H1 (cell line): ENCODE measurements at regions not wholly inside any gene's neighbourhood (a gene's known extent, or its start where the extent isn't known, plus 50 kb on each side); places are given as distances from the start of the nearest gene placed in this dataset.

Experiments used
- BACH1 ChIP-seq: IDR thresholded peaks from 2 replicates; pipeline ENCODE4 v1.6.1; 2012; ENCODE audit warnings: low read length, improper control_type of control experiment
- EZH2 ChIP-seq: fragments of 200-600 bp; sonication (generic); IDR thresholded peaks from 2 replicates; pipeline ENCODE4 v1.7.1; 2012; ENCODE audit warnings: low read depth, mild to moderate bottlenecking, moderate library complexity, low read length, inconsistent platforms; ENCODE audit not compliant: severe bottlenecking
- HDAC2 ChIP-seq, 2 experiments: fragments of 300-600 bp in 1 of 2; sonication (generic) in 1 of 2; IDR thresholded peaks; 2 replicates each; pipeline ENCODE4 v1.6.1; 2011 to 2012; ENCODE audit warnings: low read depth in 2 of 2, low read length in 2 of 2, mild to moderate bottlenecking in 2 of 2, moderate library complexity in 2 of 2, borderline replicate concordance in 1 of 2, inconsistent platforms in 1 of 2
- POLR2A ChIP-seq, 2 experiments: IDR thresholded peaks; 1 replicate in 1 of 2; 2 replicates in 1 of 2; pipeline ENCODE4 v1.6.1; 2011; ENCODE audit warnings: low read depth in 2 of 2, low read length in 2 of 2, mild to moderate bottlenecking in 2 of 2; ENCODE audit errors: control extremely low read depth in 1 of 2
- SP4 ChIP-seq: IDR thresholded peaks from 2 replicates; pipeline ENCODE4 v1.6.1; 2012; ENCODE audit warnings: low read length, inconsistent platforms
- ZNF274 ChIP-seq: IDR thresholded peaks from 2 replicates; pipeline ENCODE4 v1.7.0; 2012; ENCODE audit warnings: low read length, borderline replicate concordance; ENCODE audit errors: extremely low read depth
- TF ChIP-seq, protein P1 (sequence below), 3 experiments: IDR thresholded peaks; 1 replicate in 2 of 3; 2 replicates in 1 of 3; pipeline versions ENCODE4 v1.5.1 to v1.6.1; 2011; ENCODE audit warnings: low read length in 3 of 3, mild to moderate bottlenecking in 3 of 3, inconsistent platforms in 2 of 3, low read depth in 1 of 3, moderate library complexity in 1 of 3; ENCODE audit not compliant: insufficient read depth in 1 of 3; ENCODE audit errors: control extremely low read depth in 1 of 3

DNA sequence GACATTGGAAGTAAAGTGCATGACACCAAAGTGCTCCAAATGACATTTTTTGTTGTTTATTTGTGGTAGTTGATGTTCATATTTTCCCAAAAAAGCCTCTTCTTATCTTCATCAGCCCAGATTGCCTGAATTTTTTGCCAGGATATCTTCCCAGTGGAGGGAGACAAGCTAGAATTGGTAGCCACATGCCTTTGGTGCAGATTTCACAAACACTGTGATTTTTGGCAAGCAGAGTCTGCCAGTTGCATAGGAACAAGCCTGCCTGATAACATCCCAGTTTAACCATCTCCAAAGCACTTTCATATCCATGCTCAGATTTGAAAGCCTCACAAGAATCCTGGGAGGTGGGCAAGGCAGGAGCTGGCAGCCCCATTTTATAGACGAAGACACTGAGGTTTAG is 102.3 kb upstream of the SYT13 start:
- TF ChIP-seq, protein P1, sequence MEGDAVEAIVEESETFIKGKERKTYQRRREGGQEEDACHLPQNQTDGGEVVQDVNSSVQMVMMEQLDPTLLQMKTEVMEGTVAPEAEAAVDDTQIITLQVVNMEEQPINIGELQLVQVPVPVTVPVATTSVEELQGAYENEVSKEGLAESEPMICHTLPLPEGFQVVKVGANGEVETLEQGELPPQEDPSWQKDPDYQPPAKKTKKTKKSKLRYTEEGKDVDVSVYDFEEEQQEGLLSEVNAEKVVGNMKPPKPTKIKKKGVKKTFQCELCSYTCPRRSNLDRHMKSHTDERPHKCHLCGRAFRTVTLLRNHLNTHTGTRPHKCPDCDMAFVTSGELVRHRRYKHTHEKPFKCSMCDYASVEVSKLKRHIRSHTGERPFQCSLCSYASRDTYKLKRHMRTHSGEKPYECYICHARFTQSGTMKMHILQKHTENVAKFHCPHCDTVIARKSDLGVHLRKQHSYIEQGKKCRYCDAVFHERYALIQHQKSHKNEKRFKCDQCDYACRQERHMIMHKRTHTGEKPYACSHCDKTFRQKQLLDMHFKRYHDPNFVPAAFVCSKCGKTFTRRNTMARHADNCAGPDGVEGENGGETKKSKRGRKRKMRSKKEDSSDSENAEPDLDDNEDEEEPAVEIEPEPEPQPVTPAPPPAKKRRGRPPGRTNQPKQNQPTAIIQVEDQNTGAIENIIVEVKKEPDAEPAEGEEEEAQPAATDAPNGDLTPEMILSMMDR (IDR thresholded peaks at IDR 0.05; ENCODE audit: control extremely low read depth in 1 of 3, insufficient read depth in 1 of 3, low read depth in 1 of 3, low read length in 3 of 3) = no peak
- TF ChIP-seq BACH1 (no peak), POLR2A (IDR thresholded peaks at IDR 0.05; ENCODE audit: control extremely low read depth in 1 of 2, low read depth in 2 of 2, low read length in 2 of 2) (no peak), SP4 (no peak), HDAC2 (IDR thresholded peaks at IDR 0.05; ENCODE audit: borderline replicate concordance in 1 of 2, low read depth in 2 of 2, low read length in 2 of 2) (no peak), EZH2 (no peak), ZNF274 (no peak)
